Trophoblast cell (in vitro differentiated cells and primary cell): ENCODE measurements at regions not wholly inside any gene's neighbourhood (a gene's known extent, or its start where the extent isn't known, plus 50 kb on each side); places are given as distances from the start of the nearest gene placed in this dataset.

Experiments used
- DNase-seq, 2 donors: peaks; one replicate each; pipeline ENCODE4 v3.0.0-alpha.2; 2016
- H2AFZ ChIP-seq: 2 replicates; pipeline ENCODE4 v1.6.1; 2013; ENCODE audit warnings: low read length, moderate library complexity, mild to moderate bottlenecking; ENCODE audit not compliant: insufficient read depth, poor library complexity
- H2AK5ac ChIP-seq: 2 replicates; pipeline ENCODE4 v1.6.1; 2013; ENCODE audit warnings: mild to moderate bottlenecking, low read length
- H2BK120ac ChIP-seq: 2 replicates; pipeline ENCODE4 v1.6.1; 2013; ENCODE audit warnings: low read length, mild to moderate bottlenecking, moderate library complexity; ENCODE audit not compliant: insufficient read depth, poor library complexity
- H2BK12ac ChIP-seq: 2 replicates; pipeline ENCODE4 v1.6.1; 2013; ENCODE audit warnings: mild to moderate bottlenecking, low read length, moderate library complexity
- H2BK5ac ChIP-seq: 2 replicates; pipeline ENCODE4 v1.6.1; 2013; ENCODE audit warnings: low read length, low read depth, moderate library complexity, mild to moderate bottlenecking; ENCODE audit not compliant: poor library complexity
- H3K14ac ChIP-seq: 2 replicates; pipeline ENCODE4 v1.6.1; 2013; ENCODE audit warnings: mild to moderate bottlenecking, low read length
- H3K18ac ChIP-seq: 2 replicates; pipeline ENCODE4 v1.6.1; 2013; ENCODE audit warnings: mild to moderate bottlenecking, low read length
- H3K23ac ChIP-seq: 2 replicates; pipeline ENCODE4 v1.6.1; 2013; ENCODE audit warnings: low read length
- H3K27ac ChIP-seq: 2 replicates; pipeline ENCODE4 v1.5.1; 2013; ENCODE audit warnings: low read depth, mild to moderate bottlenecking, inconsistent platforms, low read length, moderate library complexity
- H3K27me3 ChIP-seq: 2 replicates; pipeline ENCODE4 v1.6.1; 2013; ENCODE audit warnings: inconsistent platforms, mild to moderate bottlenecking, low read length, moderate library complexity; ENCODE audit not compliant: insufficient read depth
- H3K36me3 ChIP-seq, 2 experiments: 1 replicate in 1 of 2; 2 replicates in 1 of 2; pipeline ENCODE4 v1.6.1; 2013; ENCODE audit warnings: low read length in 2 of 2, mild to moderate bottlenecking in 2 of 2, moderate library complexity in 1 of 2; ENCODE audit not compliant: insufficient read depth in 2 of 2, control insufficient read depth in 1 of 2
- H3K4ac ChIP-seq: 2 replicates; pipeline ENCODE4 v1.6.1; 2013; ENCODE audit warnings: low read depth, mild to moderate bottlenecking, low read length, moderate library complexity
- H3K4me1 ChIP-seq, 2 experiments: 1 replicate in 1 of 2; 2 replicates in 1 of 2; pipeline ENCODE4 v1.6.1; 2013; ENCODE audit warnings: low read length in 2 of 2, mild to moderate bottlenecking in 2 of 2, moderate library complexity in 1 of 2; ENCODE audit not compliant: insufficient read depth in 2 of 2, control insufficient read depth in 1 of 2
- H3K4me2 ChIP-seq: 2 replicates; pipeline ENCODE4 v1.6.1; 2013; ENCODE audit warnings: inconsistent platforms, mild to moderate bottlenecking, low read length, moderate library complexity
- H3K4me3 ChIP-seq: 2 replicates; pipeline ENCODE4 v1.5.1; 2013; ENCODE audit warnings: mild to moderate bottlenecking, low read depth, low read length, inconsistent platforms
- H3K79me1 ChIP-seq: one replicate; pipeline ENCODE4 v1.6.1; 2013; ENCODE audit warnings: low read length
- H3K79me2 ChIP-seq: 2 replicates; pipeline ENCODE4 v1.6.1; 2013; ENCODE audit warnings: low read length, mild to moderate bottlenecking; ENCODE audit not compliant: control insufficient read depth, insufficient read depth, poor library complexity
- H3K9ac ChIP-seq: 2 replicates; pipeline ENCODE4 v1.6.1; 2013; ENCODE audit warnings: mild to moderate bottlenecking, low read length
- H3K9me3 ChIP-seq: 2 replicates; pipeline ENCODE4 v1.6.1; 2013; ENCODE audit warnings: low read depth, mild to moderate bottlenecking, control low read depth, inconsistent platforms, low read length; ENCODE audit not compliant: insufficient read depth
- H4K12ac ChIP-seq: 2 replicates; pipeline ENCODE4 v1.6.1; 2013; ENCODE audit warnings: low read depth, mild to moderate bottlenecking, low read length, moderate library complexity
- H4K8ac ChIP-seq: 2 replicates; pipeline ENCODE4 v1.6.1; 2013; ENCODE audit warnings: low read depth, mild to moderate bottlenecking, low read length, moderate library complexity
- H4K91ac ChIP-seq: one replicate; pipeline ENCODE4 v1.6.1; 2013; ENCODE audit warnings: low read depth, mild to moderate bottlenecking, low read length, moderate library complexity
- WGBS: extraction: QIAGEN DNeasy Blood & Tissue Kit; methylation state at CpG from one replicate; pipeline ENCODE4 v1.1.7; 2013; ENCODE audit warnings: missing lambda C conversion rate; ENCODE audit not compliant: insufficient read length, insufficient coverage; ENCODE audit errors: extremely low coverage; 5-methylcytosine and 5-hydroxymethylcytosine counted together

DNA sequence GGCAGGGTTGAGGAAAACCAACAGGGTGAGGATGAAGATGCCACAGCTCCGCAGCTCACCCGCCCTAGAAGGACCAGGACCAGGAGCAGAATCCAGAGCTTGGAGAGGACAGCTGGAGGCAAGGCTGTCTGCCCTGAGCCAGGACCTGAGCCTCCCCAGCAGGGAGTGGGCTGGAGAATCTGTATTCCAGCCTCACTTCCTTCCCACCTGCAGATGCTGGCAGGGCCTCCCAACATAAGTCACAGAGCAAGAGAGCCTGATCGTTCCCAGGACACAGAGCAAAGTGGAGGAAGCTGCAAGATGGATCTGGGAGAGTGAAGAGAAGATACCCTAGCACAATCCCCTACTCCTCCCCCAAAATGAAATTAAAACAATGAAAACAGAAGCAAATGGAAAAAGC lies 61.7 kb upstream of the WASF3 start:
- no CpG with 5 or more reads among the region's 3 CpGs for WGBS
- Histone ChIP-seq H4K91ac (peak overlapping the region; percentile 36), H2BK12ac (peak overlapping the region; percentile 72), H3K4me1 (peaks cover 3 to 4% of the 10 kb centered on the region in 2 experiments), H3K79me2 (no peaks in the 10 kb centered on the region), H3K14ac (no peak overlapping the region), H3K27ac (no peak overlapping the region), H3K79me1 (no peaks in the 10 kb centered on the region), H3K4me3 (no peak overlapping the region), H2BK5ac (peak overlapping the region; percentile 51), H2AK5ac (no peak overlapping the region), H2AFZ (peak overlapping the region; percentile 1), H3K36me3 (no peaks in the 10 kb centered on the region), H3K9me3 (no peaks in the 10 kb centered on the region), H3K4me2 (no peak overlapping the region), H3K18ac (no peak overlapping the region), H2BK120ac (no peak overlapping the region), H4K12ac (no peak overlapping the region), H3K23ac (no peak overlapping the region), H3K9ac (peak overlapping the region; percentile 24), H4K8ac (no peak overlapping the region), H3K4ac (no peak overlapping the region), H3K27me3 (no peaks in the 10 kb centered on the region)
- DNase-seq = no peak

GRCh38 chr13:26497968-26498511 lies 59.4 kb upstream of the WASF3 start:
- Histone ChIP-seq H3K27ac (no peak overlapping the region), H3K4ac (no peak overlapping the region), H3K4me3 (no peak overlapping the region), H3K4me1 (peaks cover 3 to 4% of the 10 kb centered on the region in 2 experiments), H2BK12ac (no peak overlapping the region), H3K14ac (no peak overlapping the region), H3K9ac (no peak overlapping the region), H3K9me3 (no peaks in the 10 kb centered on the region), H4K12ac (no peak overlapping the region), H3K18ac (no peak overlapping the region), H2AK5ac (no peak overlapping the region), H2AFZ (no peak overlapping the region), H3K4me2 (no peak overlapping the region), H3K79me1 (no peaks in the 10 kb centered on the region), H2BK120ac (no peak overlapping the region), H4K8ac (no peak overlapping the region), H3K36me3 (no peaks in the 10 kb centered on the region), H3K23ac (no peak overlapping the region), H3K79me2 (no peaks in the 10 kb centered on the region), H4K91ac (no peak overlapping the region), H3K27me3 (no peaks in the 10 kb centered on the region), H2BK5ac (no peak overlapping the region)
- no CpG with 5 or more reads among the region's 5 CpGs for WGBS
- no peak for DNase-seq

DNA sequence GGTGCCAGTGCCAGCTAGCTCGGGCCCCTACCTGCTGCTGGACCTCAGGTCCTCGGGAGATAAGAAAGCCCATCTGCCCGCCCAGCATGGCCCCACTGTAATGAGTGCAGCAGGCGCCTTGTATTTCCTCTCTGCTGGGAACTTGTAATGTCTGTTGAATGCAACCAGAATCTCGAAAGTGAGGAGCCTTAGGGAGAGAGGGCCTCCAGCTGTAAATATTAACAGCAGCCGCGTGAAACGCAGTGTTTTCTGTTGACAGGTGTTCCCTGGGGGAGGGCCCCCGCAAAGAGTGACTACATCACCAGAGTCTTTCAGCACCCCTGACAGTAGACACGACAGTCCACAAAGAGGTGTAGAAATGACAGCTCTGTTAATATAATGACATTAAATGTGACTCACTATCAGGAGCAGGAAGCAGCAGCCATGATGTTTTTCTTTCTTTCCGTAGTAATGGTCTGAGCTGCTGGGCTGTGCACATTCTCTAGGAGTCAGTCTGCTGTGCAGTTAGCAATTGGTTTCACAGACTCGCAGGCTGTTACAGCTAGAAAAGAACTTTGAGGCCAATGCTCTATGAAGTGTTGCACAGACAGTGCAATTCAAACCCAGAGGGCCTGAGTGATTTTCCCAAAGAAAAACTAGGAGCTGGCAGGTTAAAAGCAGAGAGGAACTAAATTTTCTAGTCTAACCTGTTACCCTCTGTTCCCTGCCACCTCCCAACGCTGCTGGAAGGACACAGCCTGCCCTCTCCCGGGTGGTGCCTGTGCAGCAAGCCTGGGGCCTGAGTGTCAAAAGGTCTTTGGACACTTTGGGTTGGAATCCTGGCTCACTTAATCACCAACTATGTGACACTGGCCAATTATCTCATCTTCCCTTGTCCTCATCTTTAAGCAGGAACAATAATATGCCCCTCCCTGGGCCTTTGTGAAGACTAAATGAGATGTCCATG lies 58.6 kb upstream of the WASF3 start:
- H4K12ac ChIP-seq = no peak overlapping the region
- H3K36me3 ChIP-seq = no peaks in the 10 kb centered on the region
- H3K9ac ChIP-seq = no peak overlapping the region
- DNase-seq = peak; percentile 45 to 69
- no peak overlapping the region for H2AK5ac ChIP-seq
- H3K4me1 ChIP-seq = peaks cover 3 to 4% of the 10 kb centered on the region in 2 experiments
- H3K79me1 ChIP-seq = no peaks in the 10 kb centered on the region
- no peak overlapping the region for H3K4me3 ChIP-seq
- no peak overlapping the region for H2BK120ac ChIP-seq
- no peak overlapping the region for H3K18ac ChIP-seq
- H2AFZ ChIP-seq = no peak overlapping the region
- no peak overlapping the region for H4K91ac ChIP-seq
- no CpG with 5 or more reads among the region's 14 CpGs for WGBS
- H2BK5ac ChIP-seq = no peak overlapping the region
- no peak overlapping the region for H3K4me2 ChIP-seq
- no peak overlapping the region for H2BK12ac ChIP-seq
- H3K27ac ChIP-seq = no peak overlapping the region
- no peaks in the 10 kb centered on the region for H3K79me2 ChIP-seq
- no peak overlapping the region for H3K4ac ChIP-seq
- H3K23ac ChIP-seq = no peak overlapping the region
- H4K8ac ChIP-seq = no peak overlapping the region
- H3K14ac ChIP-seq = no peak overlapping the region
- H3K27me3 ChIP-seq = no peaks in the 10 kb centered on the region
- H3K9me3 ChIP-seq = no peaks in the 10 kb centered on the region

DNA sequence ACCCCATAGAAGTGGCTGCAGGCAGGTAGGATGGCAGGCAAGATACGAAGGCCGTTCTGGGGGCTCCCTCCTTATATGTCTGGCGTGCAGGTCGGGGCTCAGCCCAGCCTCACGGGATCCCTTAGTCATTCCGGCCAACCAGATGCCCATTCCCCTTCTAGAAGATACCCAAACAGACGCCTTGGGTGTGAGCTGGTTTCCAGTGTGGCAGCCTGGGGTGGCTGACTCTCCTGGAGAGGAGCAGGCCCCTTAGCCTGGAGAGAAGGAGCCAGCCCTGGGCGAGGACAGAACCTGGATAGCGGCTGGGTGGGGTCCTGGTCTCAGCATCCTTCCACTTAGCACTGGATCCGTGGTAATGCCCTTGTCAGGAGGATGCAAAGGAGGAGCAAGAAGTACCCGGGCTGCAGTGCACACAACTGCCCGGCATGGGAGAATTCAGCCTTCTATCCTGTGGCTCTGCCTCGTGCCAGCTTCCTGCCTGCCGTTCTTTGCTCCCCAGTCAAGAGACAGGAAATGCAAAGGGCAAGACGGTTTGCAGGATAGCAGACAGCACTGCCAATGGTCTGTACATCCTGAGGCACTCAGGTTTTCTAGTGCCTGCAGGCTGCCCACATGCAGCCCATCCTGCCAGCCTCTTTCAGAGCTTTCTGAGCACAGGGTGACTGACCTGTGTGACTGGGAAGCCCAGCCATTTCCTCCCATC lies 56.7 kb upstream of the WASF3 start:
- Histone ChIP-seq H2BK120ac (no peak overlapping the region), H3K14ac (no peak overlapping the region), H3K4me1 (peaks cover 0 to under 1% of the 10 kb centered on the region in 2 experiments), H3K4ac (no peak overlapping the region), H2BK5ac (no peak overlapping the region), H2AFZ (no peak overlapping the region), H3K4me3 (no peak overlapping the region), H3K79me1 (no peaks in the 10 kb centered on the region), H3K23ac (no peak overlapping the region), H3K79me2 (no peaks in the 10 kb centered on the region), H3K27me3 (no peaks in the 10 kb centered on the region), H4K12ac (no peak overlapping the region), H2AK5ac (no peak overlapping the region), H2BK12ac (no peak overlapping the region), H3K9me3 (no peaks in the 10 kb centered on the region), H3K4me2 (no peak overlapping the region), H3K18ac (no peak overlapping the region), H4K91ac (no peak overlapping the region), H3K9ac (no peak overlapping the region), H3K27ac (no peak overlapping the region), H4K8ac (no peak overlapping the region), H3K36me3 (no peaks in the 10 kb centered on the region)
- no CpG with 5 or more reads among the region's 15 CpGs for WGBS
- DNase-seq = no peak
